IPS-18a (cell line): ENCODE measurements at regions not wholly inside any gene's neighbourhood (a gene's known extent, or its start where the extent isn't known, plus 50 kb on each side); places are given as distances from the start of the nearest gene placed in this dataset.
"Not testable (repeated sequence)": the region's sequence is repeated elsewhere in the genome, so short reads cannot be mapped to it uniquely, and the experiment has no call there.

Experiments used
- H3K27ac ChIP-seq: one replicate; pipeline ENCODE4 v1.5.1; 2013; ENCODE audit warnings: low read length
- H3K27me3 ChIP-seq: one replicate; pipeline ENCODE4 v1.6.1; 2013; ENCODE audit warnings: mild to moderate bottlenecking, low read length; ENCODE audit not compliant: control insufficient read depth, insufficient read depth
- H3K36me3 ChIP-seq: one replicate; pipeline ENCODE4 v1.6.1; 2013; ENCODE audit warnings: low read depth, low read length; ENCODE audit not compliant: control insufficient read depth
- H3K4me1 ChIP-seq: one replicate; pipeline ENCODE4 v1.6.1; 2013; ENCODE audit warnings: low read depth, low read length; ENCODE audit not compliant: control insufficient read depth
- H3K4me3 ChIP-seq: one replicate; pipeline ENCODE4 v1.5.1; 2013; ENCODE audit warnings: low read length
- H3K9ac ChIP-seq: one replicate; pipeline ENCODE4 v1.6.1; 2013; ENCODE audit warnings: mild to moderate bottlenecking, low read length, moderate library complexity
- H3K9me3 ChIP-seq: one replicate; pipeline ENCODE4 v1.6.1; 2013; ENCODE audit warnings: low read depth, low read length; ENCODE audit not compliant: control insufficient read depth

DNA sequence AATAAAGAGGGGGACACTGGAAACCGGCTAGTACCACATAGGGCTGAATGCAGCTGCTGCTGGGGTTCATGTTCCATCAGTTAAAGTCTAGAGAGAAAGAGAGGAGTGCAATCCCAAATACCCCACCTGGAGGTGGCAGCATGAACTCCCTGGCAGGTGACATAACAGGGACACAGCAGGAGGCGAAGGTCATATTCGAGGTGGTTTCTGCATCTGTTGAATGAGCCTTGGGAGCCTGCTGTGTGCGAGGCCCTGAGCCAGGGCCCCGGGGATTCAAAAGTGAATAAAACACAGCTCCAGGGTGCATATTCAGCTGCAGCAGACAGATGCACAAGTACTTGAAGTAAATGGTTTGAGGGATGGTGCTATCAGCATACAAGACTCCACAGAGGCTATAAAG, 456.8 kb downstream of the SETD4 start:
- Histone ChIP-seq H3K36me3 (no peaks in the 10 kb centered on the region), H3K27me3 (no peaks in the 10 kb centered on the region), H3K9me3 (no peaks in the 10 kb centered on the region), H3K4me1 (peaks cover 10% of the 10 kb centered on the region), H3K4me3 (no peak overlapping the region), H3K27ac (no peak overlapping the region), H3K9ac (no peak overlapping the region)

DNA sequence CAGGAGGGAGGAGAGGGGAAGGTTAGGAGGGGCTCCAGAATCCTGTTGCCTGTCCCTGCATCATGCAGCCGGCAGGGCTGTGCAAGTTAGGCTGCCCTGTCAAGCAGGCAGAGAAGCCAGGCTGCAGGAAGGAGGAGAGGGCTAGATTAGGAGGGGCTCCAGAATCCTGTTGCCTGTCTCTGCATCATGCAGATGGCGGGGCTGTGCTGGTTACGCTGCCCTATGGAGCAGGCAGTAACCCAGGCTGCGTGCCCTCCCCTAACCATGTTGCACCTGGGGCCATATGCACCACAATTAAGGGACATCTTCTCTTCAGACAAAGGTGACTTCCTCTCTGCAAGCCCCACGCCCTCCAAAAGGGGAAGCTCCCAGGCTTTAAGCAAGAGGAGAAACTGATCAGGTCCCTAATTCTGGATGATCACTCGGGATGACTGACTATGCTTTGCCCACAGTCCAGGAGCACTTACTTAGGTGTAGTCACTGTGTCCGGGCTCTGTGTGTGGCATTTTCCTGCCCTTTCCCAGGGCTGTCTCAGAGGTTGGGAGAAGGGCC, 457.4 kb downstream of the SETD4 start:
- Histone ChIP-seq H3K36me3 (no peaks in the 10 kb centered on the region), H3K27ac (no peak overlapping the region), H3K4me3 (no peak overlapping the region)

DNA sequence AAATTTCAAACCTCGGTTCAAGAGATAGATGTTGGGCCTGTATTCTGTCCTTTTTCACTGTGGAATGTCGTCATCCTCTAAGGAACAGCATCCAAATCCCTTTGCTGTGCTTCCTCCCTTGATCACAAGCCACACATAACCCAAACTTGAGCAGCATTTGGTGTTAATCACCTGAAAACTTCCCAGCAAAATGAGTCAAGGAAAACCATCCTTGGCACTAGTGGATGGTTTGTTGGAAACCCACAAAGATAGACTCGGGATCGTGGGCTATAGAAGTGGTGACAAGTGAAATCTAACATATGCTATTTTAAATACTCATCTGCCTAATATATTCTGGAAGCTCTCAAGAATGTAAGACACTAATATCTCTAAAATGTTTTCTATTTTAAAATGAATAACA, 459.1 kb downstream of the SETD4 start:
- Histone ChIP-seq H3K4me1 (peaks cover 10% of the 10 kb centered on the region), H3K9me3 (no peaks in the 10 kb centered on the region), H3K9ac (no peak overlapping the region), H3K4me3 (no peak overlapping the region), H3K27me3 (no peaks in the 10 kb centered on the region), H3K27ac (no peak overlapping the region), H3K36me3 (no peaks in the 10 kb centered on the region)

More for the DNA sequence above, 457.4 kb downstream of the SETD4 start:
- Histone ChIP-seq H3K4me1 (peaks cover 10% of the 10 kb centered on the region), H3K27me3 (no peaks in the 10 kb centered on the region), H3K9ac (no peak overlapping the region), H3K9me3 (no peaks in the 10 kb centered on the region)

DNA sequence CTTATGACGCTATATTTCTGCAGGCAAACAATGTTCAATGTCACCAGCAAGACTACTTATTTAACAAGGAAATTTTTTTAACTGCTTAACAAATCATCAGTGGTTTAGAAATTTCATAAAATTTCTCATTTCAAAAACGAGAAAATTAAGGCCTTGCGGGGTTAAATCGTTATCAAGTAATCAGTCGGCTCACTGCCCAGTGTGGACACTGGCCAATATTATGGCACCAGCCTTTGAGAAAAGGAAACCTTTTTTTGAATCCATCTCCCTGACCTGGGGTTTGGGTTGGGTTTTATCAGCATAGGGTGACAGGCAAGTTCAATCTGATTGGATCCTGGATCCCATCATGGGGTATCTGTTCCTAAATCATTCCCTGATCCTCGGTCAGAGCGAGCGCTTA, 461.2 kb downstream of the SETD4 start:
- Histone ChIP-seq H3K36me3 (no peaks in the 10 kb centered on the region), H3K27me3 (no peaks in the 10 kb centered on the region), H3K9ac (no peak overlapping the region), H3K4me3 (no peak overlapping the region), H3K9me3 (no peaks in the 10 kb centered on the region), H3K4me1 (peaks cover 10% of the 10 kb centered on the region), H3K27ac (no peak overlapping the region)

DNA sequence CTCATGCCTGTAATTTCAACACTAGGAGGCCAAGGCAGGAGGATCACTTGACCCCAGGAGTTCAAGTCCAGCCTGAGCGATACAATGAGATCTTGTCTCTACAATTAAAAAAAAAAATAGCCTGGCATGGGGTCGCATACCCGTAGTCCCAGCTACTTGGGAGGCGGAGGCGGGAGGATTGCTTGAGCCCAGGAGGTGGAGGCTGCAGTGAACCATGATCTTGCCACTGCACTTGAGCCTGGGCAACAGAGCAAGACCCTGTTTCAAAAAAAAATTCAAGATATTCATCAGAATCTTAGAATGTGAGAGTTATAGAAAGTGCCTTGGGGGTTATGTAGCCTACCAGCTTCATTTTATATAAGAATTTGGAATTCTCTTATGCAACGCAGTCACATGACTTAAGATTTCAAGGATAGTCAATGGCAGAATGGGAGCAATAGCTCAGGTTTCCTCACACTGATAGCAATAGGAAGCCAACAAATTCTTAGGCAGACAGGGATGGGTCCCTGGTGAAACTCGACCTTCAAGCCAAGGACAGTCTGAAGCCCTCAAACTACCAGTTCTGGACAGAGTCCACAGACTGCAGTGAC, 462.5 kb downstream of the SETD4 start:
- Histone ChIP-seq H3K9me3 (no peaks in the 10 kb centered on the region), H3K27me3 (no peaks in the 10 kb centered on the region), H3K36me3 (no peaks in the 10 kb centered on the region), H3K9ac (no peak overlapping the region), H3K4me3 (no peak overlapping the region), H3K27ac (no peak overlapping the region), H3K4me1 (peaks cover 8% of the 10 kb centered on the region)

DNA sequence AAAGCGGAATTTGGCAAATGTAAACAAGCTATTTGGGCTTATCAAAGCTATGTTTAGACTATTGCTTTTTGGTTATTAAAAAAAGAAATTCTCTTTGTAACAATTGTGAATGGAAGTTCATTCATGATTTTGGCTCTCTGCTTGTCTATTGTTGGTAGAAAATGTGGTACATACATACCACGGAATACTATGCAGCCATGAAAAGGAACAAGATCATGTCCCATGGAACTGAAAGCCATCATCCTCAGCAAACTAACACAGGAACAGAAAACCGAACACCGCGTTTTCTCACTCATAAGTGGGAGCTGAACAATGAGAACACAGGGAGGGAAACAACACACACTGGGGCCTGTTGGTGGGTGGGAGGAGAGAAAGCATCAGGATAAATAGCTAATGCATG, 465.4 kb downstream of the SETD4 start:
- Histone ChIP-seq H3K27me3 (no peaks in the 10 kb centered on the region), H3K27ac (no peak overlapping the region), H3K4me3 (no peak overlapping the region), H3K9ac (no peak overlapping the region), H3K4me1 (peaks cover 19% of the 10 kb centered on the region), H3K9me3 (no peaks in the 10 kb centered on the region), H3K36me3 (no peaks in the 10 kb centered on the region)

DNA sequence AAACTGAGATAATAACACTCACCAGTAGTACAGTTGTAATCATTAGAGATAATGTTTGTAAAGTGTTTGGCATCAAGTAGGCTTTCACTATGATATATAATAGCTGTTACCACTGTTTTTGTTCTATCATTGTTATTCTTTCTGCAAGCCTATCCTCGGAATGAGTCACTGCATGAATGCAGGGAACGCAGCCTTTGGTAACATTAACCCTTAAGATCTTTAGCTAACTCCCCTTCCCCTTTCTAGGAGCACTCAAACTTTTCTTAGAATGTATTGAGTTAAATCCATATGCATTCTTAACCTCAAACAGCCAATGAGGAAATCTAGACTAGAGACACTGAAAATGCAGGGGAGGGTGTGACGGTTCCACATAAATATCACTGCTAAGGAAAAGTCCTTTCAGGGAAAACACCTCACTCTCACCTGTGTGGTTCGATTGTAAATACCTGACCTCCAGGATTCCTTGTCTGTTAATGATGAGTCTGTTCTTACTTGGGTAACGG, 467.3 kb downstream of the SETD4 start:
- Histone ChIP-seq H3K27ac (no peak overlapping the region), H3K9me3 (no peaks in the 10 kb centered on the region), H3K27me3 (no peaks in the 10 kb centered on the region), H3K36me3 (no peaks in the 10 kb centered on the region), H3K4me3 (no peak overlapping the region), H3K4me1 (peaks cover 19% of the 10 kb centered on the region), H3K9ac (no peak overlapping the region)

DNA sequence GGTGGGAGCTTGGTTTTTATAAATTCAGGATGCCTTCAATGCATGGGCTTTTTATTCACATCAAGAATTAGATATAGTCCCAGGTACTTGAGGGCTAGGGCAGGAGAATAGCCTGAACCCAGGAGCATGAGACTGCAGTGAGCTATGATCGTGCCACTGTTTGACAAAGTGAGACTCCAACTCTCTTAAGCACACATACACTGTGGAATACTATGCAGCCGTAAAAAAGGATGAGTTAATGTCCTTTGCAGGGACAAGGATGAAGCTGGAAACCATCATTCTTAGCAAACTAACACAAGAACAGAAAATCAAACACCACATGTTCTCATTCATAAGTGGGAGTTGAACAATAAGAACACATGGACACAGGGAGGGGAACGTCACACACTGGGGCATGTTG, 470.0 kb downstream of the SETD4 start:
- H3K9me3 ChIP-seq, H3K27ac ChIP-seq, H3K4me3 ChIP-seq, H3K36me3 ChIP-seq, H3K27me3 ChIP-seq, H3K9ac ChIP-seq: not testable (repeated sequence)
- peaks cover 35% of the 10 kb centered on the region for H3K4me1 ChIP-seq

DNA sequence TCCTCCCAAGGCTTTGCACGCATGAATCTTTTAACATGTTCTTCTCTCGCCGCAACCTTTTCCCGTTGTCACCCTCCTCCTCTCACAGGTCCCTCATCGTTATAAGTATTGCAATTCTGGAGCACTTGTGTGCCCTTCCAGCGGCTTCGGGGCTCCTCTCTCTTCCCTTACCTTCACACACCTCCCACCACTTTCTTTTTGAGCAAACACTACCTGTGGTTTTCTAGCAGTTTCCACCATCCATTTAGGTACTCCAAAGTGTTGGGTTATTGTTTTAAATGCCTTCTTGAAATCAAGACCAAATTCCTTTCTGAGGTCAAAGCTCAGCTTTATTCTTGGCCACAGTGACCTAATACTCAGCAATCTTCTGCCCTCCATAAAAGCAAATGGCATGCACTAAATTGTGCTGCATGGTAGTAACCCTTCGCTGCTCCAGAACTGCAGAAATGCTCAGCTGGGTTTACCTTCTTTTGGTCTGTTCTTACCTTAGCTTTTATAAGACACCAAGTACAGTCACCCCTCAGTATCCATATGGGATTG, 472.4 kb downstream of the SETD4 start:
- no peak overlapping the region for H3K27ac ChIP-seq

DNA sequence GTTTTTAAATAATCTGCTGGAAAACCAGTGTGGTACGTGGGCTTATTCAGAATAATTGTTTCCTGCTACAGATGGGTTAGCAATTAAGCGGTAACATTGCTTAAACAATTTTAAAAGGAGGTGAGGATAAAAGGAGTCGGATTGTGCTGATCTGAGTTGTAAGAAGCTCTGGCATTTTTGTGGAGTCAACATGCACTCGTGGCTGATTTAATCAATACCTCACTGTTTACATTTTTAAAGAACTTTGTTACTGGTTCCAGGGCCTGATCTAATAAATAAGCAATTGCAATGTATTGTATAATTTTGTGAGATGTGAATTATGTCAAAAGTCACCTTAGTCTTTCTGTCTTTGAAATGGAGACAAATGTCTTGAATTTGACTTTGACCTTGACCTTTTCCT, 474.0 kb downstream of the SETD4 start:
- no peaks in the 10 kb centered on the region for H3K36me3 ChIP-seq
- no peaks in the 10 kb centered on the region for H3K27me3 ChIP-seq
- no peak overlapping the region for H3K9ac ChIP-seq
- no peaks in the 10 kb centered on the region for H3K9me3 ChIP-seq
- peaks cover 16% of the 10 kb centered on the region for H3K4me1 ChIP-seq
- H3K27ac ChIP-seq, result no peak overlapping the region
- H3K4me3 ChIP-seq, result no peak overlapping the region

More for the DNA sequence above, 472.4 kb downstream of the SETD4 start:
- H3K27me3 ChIP-seq, result no peaks in the 10 kb centered on the region
- no peaks in the 10 kb centered on the region for H3K36me3 ChIP-seq
- no peak overlapping the region for H3K4me3 ChIP-seq
- H3K9ac ChIP-seq, result no peak overlapping the region
- H3K4me1 ChIP-seq, result peaks cover 27% of the 10 kb centered on the region
- H3K9me3 ChIP-seq, result no peaks in the 10 kb centered on the region

DNA sequence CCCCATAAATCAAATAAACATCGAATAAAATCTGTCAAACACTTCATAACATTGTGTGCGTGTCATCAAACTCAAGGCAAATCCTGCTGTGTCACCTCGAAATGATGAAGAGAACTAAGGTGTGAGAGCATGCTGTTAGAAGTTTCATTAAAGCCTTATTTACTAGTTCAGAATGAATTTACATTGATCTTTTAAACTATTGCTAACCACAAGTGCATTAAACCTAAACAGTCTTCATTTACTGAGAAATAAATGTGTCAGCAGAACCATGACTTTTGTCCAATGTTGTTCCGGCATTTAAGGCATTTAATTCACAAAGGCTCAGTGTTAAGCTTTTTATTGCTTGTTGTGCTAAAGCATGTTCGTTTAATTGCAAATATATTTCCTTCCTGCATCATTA, 474.4 kb downstream of the SETD4 start:
- H3K4me1 ChIP-seq, result peaks cover 16% of the 10 kb centered on the region
- no peaks in the 10 kb centered on the region for H3K9me3 ChIP-seq
- no peak overlapping the region for H3K4me3 ChIP-seq
- no peaks in the 10 kb centered on the region for H3K27me3 ChIP-seq
- H3K27ac ChIP-seq, result no peak overlapping the region
- H3K36me3 ChIP-seq, result no peaks in the 10 kb centered on the region
- no peak overlapping the region for H3K9ac ChIP-seq

DNA sequence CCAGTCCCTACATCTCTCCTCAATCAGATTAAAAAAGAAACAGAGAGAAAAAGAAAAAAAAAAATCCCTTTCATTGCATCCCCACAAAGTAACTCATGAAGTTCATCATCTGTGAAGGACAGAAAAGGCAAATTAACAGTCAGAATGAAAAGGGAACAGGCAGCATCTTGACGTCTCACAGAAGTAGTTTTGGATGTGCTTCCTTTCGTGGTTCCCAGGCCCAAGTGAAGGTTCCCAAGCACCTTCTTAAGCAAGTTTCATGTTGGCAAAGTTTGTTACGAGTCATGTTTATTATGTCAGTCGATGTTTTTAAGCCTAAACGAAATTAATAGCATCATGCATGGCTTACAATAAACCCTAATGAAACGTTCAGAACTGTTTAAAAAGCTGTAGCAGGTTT, 475.2 kb downstream of the SETD4 start:
- Histone ChIP-seq H3K27ac (no peak overlapping the region), H3K9ac (no peak overlapping the region), H3K27me3 (no peaks in the 10 kb centered on the region), H3K36me3 (no peaks in the 10 kb centered on the region), H3K4me1 (peaks cover 16% of the 10 kb centered on the region), H3K9me3 (no peaks in the 10 kb centered on the region), H3K4me3 (no peak overlapping the region)
